ENCODE measurements at regions not wholly inside any gene's neighbourhood (a gene's known extent, or its start where the extent isn't known, plus 50 kb on each side); places are given as distances from the start of the nearest gene placed in this dataset.

- Histone ChIP-seq H3K36me3 (no peaks in the 10 kb centered on the region), H3K4me1 (no peaks in the 10 kb centered on the region), H3K27ac (no peak overlapping the region), H3K9me3 (no peaks in the 10 kb centered on the region), H3K27me3 (no peaks in the 10 kb centered on the region), H3K4me3 (no peak overlapping the region)
- 30 to 33% methylated on average over 3 of the region's 3 CpGs for WGBS, 2 donors
- TF ChIP-seq EP300 (IDR thresholded peaks at IDR 0.05) (no peak), CTCF (IDR thresholded peaks at IDR 0.05) (no peak), POLR2A (IDR thresholded peaks at IDR 0.05) (no peak)
- no peak for DNase-seq (ENCODE audit: low spot score in 2 of 2)
Measured at GRCh38 chr2:36058076-36058475, 297.5 kb upstream of the CRIM1 start.

GRCh38 chr2:36052819-36053218, 302.8 kb upstream of the CRIM1 start:
- WGBS, 2 donors: 75 to 88% methylated on average over 1 of the region's 1 CpG
- H3K27ac ChIP-seq: no peak overlapping the region
- H3K27me3 ChIP-seq: no peaks in the 10 kb centered on the region
- no peak overlapping the region for H3K4me3 ChIP-seq
- peaks cover 0 to 3% (median 0%) of the 10 kb centered on the region in 4 donors for H3K9me3 ChIP-seq
- no peaks in the 10 kb centered on the region for H3K36me3 ChIP-seq
- TF ChIP-seq POLR2A (IDR thresholded peaks at IDR 0.05) (no peak), EP300 (IDR thresholded peaks at IDR 0.05) (no peak)
- no peak for DNase-seq (ENCODE audit: low spot score in 2 of 2)
- H3K4me1 ChIP-seq: no peaks in the 10 kb centered on the region

- Histone ChIP-seq H3K4me1 (peaks cover 0 to 6% (median 0%) of the 10 kb centered on the region in 4 donors), H3K27me3 (no peaks in the 10 kb centered on the region), H3K27ac (no peak overlapping the region), H3K9me3 (peaks cover 0 to 3% (median 0%) of the 10 kb centered on the region in 4 donors), H3K36me3 (no peaks in the 10 kb centered on the region), H3K4me3 (no peak overlapping the region)
- no peak for TF ChIP-seq EP300 (IDR thresholded peaks at IDR 0.05)
- TF ChIP-seq POLR2A (IDR thresholded peaks at IDR 0.05): no peak
- no peak for TF ChIP-seq CTCF (IDR thresholded peaks at IDR 0.05)
- DNase-seq (ENCODE audit: low spot score in 2 of 2): no peak
- 95 to 97% methylated on average over 4 of the region's 4 CpGs for WGBS, 2 donors
Measured at GRCh38 chr2:36044411-36044810, 311.2 kb upstream of the CRIM1 start.

- Histone ChIP-seq H3K36me3 (no peaks in the 10 kb centered on the region), H3K4me3 (no peak overlapping the region), H3K9me3 (no peaks in the 10 kb centered on the region), H3K27ac (no peak overlapping the region), H3K27me3 (no peaks in the 10 kb centered on the region), H3K4me1 (no peaks in the 10 kb centered on the region)
- TF ChIP-seq EP300 (IDR thresholded peaks at IDR 0.05) (no peak), CTCF (IDR thresholded peaks at IDR 0.05) (no peak), POLR2A (IDR thresholded peaks at IDR 0.05) (no peak)
- DNase-seq (ENCODE audit: low spot score in 2 of 2): no peak
- WGBS, 2 donors: 83 to 86% methylated on average over 3 of the region's 3 CpGs
Measured at GRCh38 chr2:36035137-36035536, 320.4 kb upstream of the CRIM1 start.

- Histone ChIP-seq H3K36me3 (no peaks in the 10 kb centered on the region), H3K4me1 (no peaks in the 10 kb centered on the region), H3K9me3 (no peaks in the 10 kb centered on the region), H3K4me3 (no peak overlapping the region), H3K27ac (no peak overlapping the region), H3K27me3 (no peaks in the 10 kb centered on the region)
- TF ChIP-seq EP300 (IDR thresholded peaks at IDR 0.05): no peak
- no peak for TF ChIP-seq CTCF (IDR thresholded peaks at IDR 0.05)
- no peak for TF ChIP-seq POLR2A (IDR thresholded peaks at IDR 0.05)
- 70 to 73% methylated on average over 3 of the region's 3 CpGs for WGBS, 2 donors
- no peak for DNase-seq (ENCODE audit: low spot score in 2 of 2)
Measured at GRCh38 chr2:36032046-36032445, 323.5 kb upstream of the CRIM1 start.

- no peak overlapping the region for H3K27ac ChIP-seq
- WGBS, 2 donors: 0% methylated on average over 1 of the region's 1 CpG
- H3K9me3 ChIP-seq: no peaks in the 10 kb centered on the region
- no peaks in the 10 kb centered on the region for H3K36me3 ChIP-seq
- TF ChIP-seq CTCF (IDR thresholded peaks at IDR 0.05) (no peak), POLR2A (IDR thresholded peaks at IDR 0.05) (no peak), EP300 (IDR thresholded peaks at IDR 0.05) (no peak)
- DNase-seq (ENCODE audit: low spot score in 2 of 2): no peak
- no peak overlapping the region for H3K4me3 ChIP-seq
- H3K27me3 ChIP-seq: no peaks in the 10 kb centered on the region
- no peaks in the 10 kb centered on the region for H3K4me1 ChIP-seq
Measured at GRCh38 chr2:36031471-36031870, 324.1 kb upstream of the CRIM1 start.

Data from tibial nerve (tissue), 4 donors.